ENCODE measurements at regions not wholly inside any gene's neighbourhood (a gene's known extent, or its start where the extent isn't known, plus 50 kb on each side); places are given as distances from the start of the nearest gene placed in this dataset.

GRCh38 chr16:85250147-85250463, 137.8 kb upstream of the CIBAR2 start:
- H3K27me3 Mint-ChIP-seq (ENCODE audit: low read depth in 3 of 3): peaks cover 8 to 14% (median 11%) of the 10 kb centered on the region in 3 donors

GRCh38 chr16:85250609-85251223, 138.4 kb upstream of the CIBAR2 start:
- Histone ChIP-seq H3K4me1 (ENCODE audit: control insufficient read depth in 1 of 2, insufficient read depth in 2 of 2, low read length in 2 of 2) (no peaks in the 10 kb centered on the region), H3K4me2 (replicated peaks; ENCODE audit: extremely low read depth, low read length, poor library complexity, severe bottlenecking) (no peak overlapping the region), H2AFZ (ENCODE audit: insufficient read depth, low read depth, low read length, poor library complexity, severe bottlenecking) (no peak overlapping the region), H3K9me3 (replicated peaks in 1 of 2; ENCODE audit: control insufficient read depth in 1 of 2, insufficient read depth in 1 of 2, low read length in 2 of 2) (no peaks in the 10 kb centered on the region), H3K9ac (ENCODE audit: insufficient read depth, low read length, poor library complexity, severe bottlenecking) (no peak overlapping the region), H3K79me2 (ENCODE audit: insufficient read depth, low read length) (no peaks in the 10 kb centered on the region), H3K36me3 (replicated peaks in 1 of 2; ENCODE audit: control insufficient read depth in 1 of 2, insufficient read depth in 2 of 2, low read length in 2 of 2) (no peaks in the 10 kb centered on the region), H3K27ac (ENCODE audit: low read depth in 1 of 2, low read length in 2 of 2) (no peak overlapping the region), H3K4me3 (replicated peaks in 1 of 3; ENCODE audit: low read depth in 2 of 3, low read length in 3 of 3) (no peak overlapping the region), H4K20me1 (ENCODE audit: insufficient read depth, low read length) (no peaks in the 10 kb centered on the region), H3K27me3 (ENCODE audit: control insufficient read depth in 2 of 2, insufficient read depth in 2 of 2, low read length in 2 of 2) (no peaks in the 10 kb centered on the region)
- no peaks in the 10 kb centered on the region for H3K9me3 Mint-ChIP-seq
- H3K27ac Mint-ChIP-seq: no peak overlapping the region
- peaks cover 5 to 11% (median 10%) of the 10 kb centered on the region in 3 donors for H3K27me3 Mint-ChIP-seq (ENCODE audit: low read depth in 3 of 3)
- no peak for TF ChIP-seq CTCF (IDR thresholded peaks at IDR 0.05)
- no peaks in the 10 kb centered on the region for H3K36me3 Mint-ChIP-seq
- 85% methylated on average over 9 of the region's 14 CpGs for WGBS (ENCODE audit: insufficient coverage)
- no peak overlapping the region for H3K4me3 Mint-ChIP-seq
- intact Hi-C loops (cut with micrococcal nuclease): no loop called here
- DNase-seq: no peak
- H3K4me1 Mint-ChIP-seq: peaks cover 1% of the 10 kb centered on the region

More at GRCh38 chr16:85250147-85250463, 137.8 kb upstream of the CIBAR2 start:
- Histone ChIP-seq H3K27ac (ENCODE audit: low read depth in 1 of 2, low read length in 2 of 2) (no peak overlapping the region), H3K27me3 (ENCODE audit: control insufficient read depth in 2 of 2, insufficient read depth in 2 of 2, low read length in 2 of 2) (no peaks in the 10 kb centered on the region), H3K4me2 (replicated peaks; ENCODE audit: extremely low read depth, low read length, poor library complexity, severe bottlenecking) (no peak overlapping the region), H3K79me2 (ENCODE audit: insufficient read depth, low read length) (no peaks in the 10 kb centered on the region), H3K4me1 (ENCODE audit: control insufficient read depth in 1 of 2, insufficient read depth in 2 of 2, low read length in 2 of 2) (no peaks in the 10 kb centered on the region), H3K4me3 (replicated peaks in 1 of 3; ENCODE audit: low read depth in 2 of 3, low read length in 3 of 3) (no peak overlapping the region), H2AFZ (ENCODE audit: insufficient read depth, low read depth, low read length, poor library complexity, severe bottlenecking) (no peak overlapping the region), H3K36me3 (replicated peaks in 1 of 2; ENCODE audit: control insufficient read depth in 1 of 2, insufficient read depth in 2 of 2, low read length in 2 of 2) (no peaks in the 10 kb centered on the region), H3K9ac (ENCODE audit: insufficient read depth, low read length, poor library complexity, severe bottlenecking) (no peak overlapping the region), H4K20me1 (ENCODE audit: insufficient read depth, low read length) (no peaks in the 10 kb centered on the region), H3K9me3 (replicated peaks in 1 of 2; ENCODE audit: control insufficient read depth in 1 of 2, insufficient read depth in 1 of 2, low read length in 2 of 2) (no peaks in the 10 kb centered on the region)
- no peak for TF ChIP-seq CTCF (IDR thresholded peaks at IDR 0.05)
- WGBS (ENCODE audit: insufficient coverage): 75% methylated on average over 10 of the region's 13 CpGs
- no peak overlapping the region for H3K27ac Mint-ChIP-seq
- DNase-seq: no peak
- no peak overlapping the region for H3K4me3 Mint-ChIP-seq
- no peaks in the 10 kb centered on the region for H3K9me3 Mint-ChIP-seq
- H3K36me3 Mint-ChIP-seq: no peaks in the 10 kb centered on the region
- H3K4me1 Mint-ChIP-seq: peaks cover 2% of the 10 kb centered on the region
- intact Hi-C loops (cut with micrococcal nuclease): no loop called here

All from CD14-positive monocyte (primary cell).